ENCODE measurements at regions not wholly inside any gene's neighbourhood (a gene's known extent, or its start where the extent isn't known, plus 50 kb on each side); places are given as distances from the start of the nearest gene placed in this dataset.

- TF ChIP-seq GATA1 (IDR thresholded peaks at IDR 0.05; ENCODE audit: low read depth, low read length) (no peak), POLR2A (IDR thresholded peaks at IDR 0.05; ENCODE audit: low read length) (no peak)
These were observed 464.5 kb downstream of the MATN1 start for GRCh38 chr1:30258876-30259275.

Data from erythroblast (primary cell).